ENCODE measurements at regions not wholly inside any gene's neighbourhood (a gene's known extent, or its start where the extent isn't known, plus 50 kb on each side); places are given as distances from the start of the nearest gene placed in this dataset.

DNA sequence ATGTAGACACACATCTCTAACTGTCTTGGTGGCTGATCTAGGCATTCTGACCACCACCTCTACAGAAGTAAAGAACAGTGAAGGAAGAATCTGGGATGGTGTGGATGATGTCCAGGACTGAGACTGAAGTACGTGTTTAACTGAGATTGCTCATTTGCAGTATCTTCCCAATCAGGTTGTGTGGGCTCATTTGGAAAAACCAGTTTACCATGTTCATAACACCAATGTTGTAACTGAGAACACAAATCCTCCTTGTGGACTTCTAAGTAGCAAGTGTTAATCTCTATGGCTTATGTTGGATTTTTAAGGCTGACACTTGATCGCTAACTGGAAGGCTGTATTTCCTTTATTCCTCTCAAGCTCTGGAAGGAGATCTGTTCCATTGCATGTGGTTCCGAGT lies 144.7 kb downstream of the ZNF518B start:
- CTCF ChIA-PET = no interaction called here
- no TSS peak for BruUV-seq (replicated peaks)

More for the DNA sequence above, 144.7 kb downstream of the ZNF518B start:
- DNase-seq (ENCODE audit: low read depth, low spot score) (no peak), FAIRE-seq (no peak), ATAC-seq (no peak)
- ChIA-PET POLR2A (no interaction called here), RAD21 (ENCODE audit: unreplicated experiment) (no interaction called here), SMC1A (ENCODE audit: uncharacterized antibody, unreplicated experiment) (no interaction called here)
- TF ChIP-seq, protein P1, sequence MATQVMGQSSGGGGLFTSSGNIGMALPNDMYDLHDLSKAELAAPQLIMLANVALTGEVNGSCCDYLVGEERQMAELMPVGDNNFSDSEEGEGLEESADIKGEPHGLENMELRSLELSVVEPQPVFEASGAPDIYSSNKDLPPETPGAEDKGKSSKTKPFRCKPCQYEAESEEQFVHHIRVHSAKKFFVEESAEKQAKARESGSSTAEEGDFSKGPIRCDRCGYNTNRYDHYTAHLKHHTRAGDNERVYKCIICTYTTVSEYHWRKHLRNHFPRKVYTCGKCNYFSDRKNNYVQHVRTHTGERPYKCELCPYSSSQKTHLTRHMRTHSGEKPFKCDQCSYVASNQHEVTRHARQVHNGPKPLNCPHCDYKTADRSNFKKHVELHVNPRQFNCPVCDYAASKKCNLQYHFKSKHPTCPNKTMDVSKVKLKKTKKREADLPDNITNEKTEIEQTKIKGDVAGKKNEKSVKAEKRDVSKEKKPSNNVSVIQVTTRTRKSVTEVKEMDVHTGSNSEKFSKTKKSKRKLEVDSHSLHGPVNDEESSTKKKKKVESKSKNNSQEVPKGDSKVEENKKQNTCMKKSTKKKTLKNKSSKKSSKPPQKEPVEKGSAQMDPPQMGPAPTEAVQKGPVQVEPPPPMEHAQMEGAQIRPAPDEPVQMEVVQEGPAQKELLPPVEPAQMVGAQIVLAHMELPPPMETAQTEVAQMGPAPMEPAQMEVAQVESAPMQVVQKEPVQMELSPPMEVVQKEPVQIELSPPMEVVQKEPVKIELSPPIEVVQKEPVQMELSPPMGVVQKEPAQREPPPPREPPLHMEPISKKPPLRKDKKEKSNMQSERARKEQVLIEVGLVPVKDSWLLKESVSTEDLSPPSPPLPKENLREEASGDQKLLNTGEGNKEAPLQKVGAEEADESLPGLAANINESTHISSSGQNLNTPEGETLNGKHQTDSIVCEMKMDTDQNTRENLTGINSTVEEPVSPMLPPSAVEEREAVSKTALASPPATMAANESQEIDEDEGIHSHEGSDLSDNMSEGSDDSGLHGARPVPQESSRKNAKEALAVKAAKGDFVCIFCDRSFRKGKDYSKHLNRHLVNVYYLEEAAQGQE (IDR thresholded peaks at IDR 0.05; ENCODE audit: low read depth, low read length) = no peak
- TF ChIP-seq ZNF207 (IDR thresholded peaks at IDR 0.05; ENCODE audit: borderline replicate concordance) (no peak), MTA3 (IDR thresholded peaks at IDR 0.05; ENCODE audit: borderline replicate concordance, low read length) (no peak), TARDBP (IDR thresholded peaks at IDR 0.05; ENCODE audit: borderline replicate concordance) (no peak), MEF2B (IDR thresholded peaks at IDR 0.05; ENCODE audit: partially characterized antibody, poor library complexity, severe bottlenecking) (no peak), SREBF2 (IDR thresholded peaks at IDR 0.05; ENCODE audit: low read length) (no peak), SP1 (IDR thresholded peaks at IDR 0.05; ENCODE audit: low read depth, low read length) (no peak), SMAD1 (IDR thresholded peaks at IDR 0.05; ENCODE audit: low read depth, partially characterized antibody) (no peak), NFYB (IDR thresholded peaks at IDR 0.05; ENCODE audit: insufficient read depth, low read depth, low read length) (no peak), POLR2A (IDR thresholded peaks at IDR 0.05; ENCODE audit: low read depth, low read length) (no peak), SUPT20H (IDR thresholded peaks at IDR 0.05; ENCODE audit: borderline replicate concordance, control insufficient read depth, low read depth, low read length) (no peak), CBFB (IDR thresholded peaks at IDR 0.05; ENCODE audit: low read depth) (no peak), JUNB (IDR thresholded peaks at IDR 0.05) (no peak)
- H3K27ac ChIP-seq (ENCODE audit: control insufficient read depth, insufficient read depth) = no peak overlapping the region
- H4K20me1 ChIP-seq (ENCODE audit: control insufficient read depth, insufficient read depth) = no peaks in the 10 kb centered on the region
- H3K4me2 ChIP-seq (ENCODE audit: control insufficient read depth, insufficient read depth) = no peak overlapping the region
- no peak overlapping the region for H2AFZ ChIP-seq (ENCODE audit: control insufficient read depth, low read depth, low read length)
- H3K9me3 ChIP-seq (replicated peaks; ENCODE audit: control insufficient read depth, insufficient read depth, low read length) = no peaks in the 10 kb centered on the region
- H3K4me3 ChIP-seq = no peak overlapping the region
- H3K27me3 ChIP-seq (replicated peaks in 1 of 2; ENCODE audit: control insufficient read depth in 2 of 2, insufficient read depth in 2 of 2, low read length in 1 of 2) = no peaks in the 10 kb centered on the region; a peak in 1 of 4 replicates
- no peaks in the 10 kb centered on the region for H3K79me2 ChIP-seq (ENCODE audit: control insufficient read depth, insufficient read depth, low read length)
- intact Hi-C loops (cut with micrococcal nuclease; ENCODE audit: unreplicated experiment) = no loop called here
- H3K9ac ChIP-seq (ENCODE audit: control insufficient read depth, insufficient read depth, low read length) = no peak overlapping the region
- in situ Hi-C loops (cut with MboI) = no loop called here
- H3K36me3 ChIP-seq (ENCODE audit: control insufficient read depth in 2 of 2, insufficient read depth in 2 of 2, low read length in 1 of 2) = no peaks in the 10 kb centered on the region
- no peaks in the 10 kb centered on the region for H3K4me1 ChIP-seq (ENCODE audit: control insufficient read depth, insufficient read depth, low read length)
- 40% methylated on average over 3 of the region's 3 CpGs for WGBS (ENCODE audit: insufficient coverage, insufficient replicate concordance, low lambda C conversion rate, missing lambda C conversion rate)
